HUES48 (cell line): ENCODE measurements at regions not wholly inside any gene's neighbourhood (a gene's known extent, or its start where the extent isn't known, plus 50 kb on each side); places are given as distances from the start of the nearest gene placed in this dataset.

Source experiments
- H3K27ac ChIP-seq: one replicate; pipeline ENCODE4 v1.7.0; 2013; ENCODE audit warnings: low read depth, low read length, inconsistent platforms
- H3K27me3 ChIP-seq: 2 replicates; pipeline ENCODE4 v1.6.1; 2013; ENCODE audit warnings: mild to moderate bottlenecking, low read length; ENCODE audit not compliant: control insufficient read depth, insufficient read depth
- H3K36me3 ChIP-seq: 2 replicates; pipeline ENCODE4 v1.6.1; 2013; ENCODE audit warnings: low read length; ENCODE audit not compliant: control insufficient read depth, insufficient read depth
- H3K4me1 ChIP-seq: 2 replicates; pipeline ENCODE4 v1.6.1; 2013; ENCODE audit warnings: mild to moderate bottlenecking, low read length; ENCODE audit not compliant: control insufficient read depth, insufficient read depth
- H3K4me3 ChIP-seq: 2 replicates; pipeline ENCODE4 v1.5.1; 2013; ENCODE audit warnings: mild to moderate bottlenecking, low read depth, low read length
- H3K9ac ChIP-seq: 2 replicates; pipeline ENCODE4 v1.6.1; 2013; ENCODE audit warnings: mild to moderate bottlenecking, low read depth, low read length, moderate library complexity
- H3K9me3 ChIP-seq: 2 replicates; pipeline ENCODE4 v1.6.1; 2013; ENCODE audit warnings: low read length; ENCODE audit not compliant: control insufficient read depth, insufficient read depth

GRCh38 chr2:173547499-173547898 lies 192.8 kb downstream of the CDCA7 start:
- Histone ChIP-seq H3K4me1 (no peaks in the 10 kb centered on the region), H3K36me3 (no peaks in the 10 kb centered on the region), H3K27ac (no peak overlapping the region), H3K9ac (no peak overlapping the region), H3K27me3 (no peaks in the 10 kb centered on the region), H3K4me3 (no peak overlapping the region), H3K9me3 (no peaks in the 10 kb centered on the region)

DNA sequence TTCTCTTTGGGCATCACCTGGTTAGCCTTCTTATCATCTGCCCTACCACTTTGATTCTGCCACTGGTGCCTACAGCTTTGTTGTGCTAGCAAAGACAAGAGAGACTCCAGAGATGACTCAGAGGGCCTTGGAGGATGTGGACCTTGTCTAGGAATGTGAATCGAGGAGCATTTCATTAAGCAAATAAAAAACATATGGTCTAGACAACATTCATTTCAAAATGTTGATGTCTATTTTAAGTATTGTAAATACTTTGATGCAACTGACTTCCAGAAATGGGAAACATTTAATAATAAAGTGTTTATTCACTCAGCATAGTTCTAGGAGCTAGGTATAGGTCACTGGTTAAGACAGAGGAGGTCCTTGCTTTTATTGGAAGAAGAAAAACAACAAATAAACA lies 195.5 kb downstream of the CDCA7 start:
- H3K4me1 ChIP-seq = no peaks in the 10 kb centered on the region
- no peak overlapping the region for H3K9ac ChIP-seq
- no peak overlapping the region for H3K27ac ChIP-seq
- H3K36me3 ChIP-seq = no peaks in the 10 kb centered on the region
- H3K9me3 ChIP-seq = no peaks in the 10 kb centered on the region
- H3K4me3 ChIP-seq = no peak overlapping the region
- no peaks in the 10 kb centered on the region for H3K27me3 ChIP-seq

DNA sequence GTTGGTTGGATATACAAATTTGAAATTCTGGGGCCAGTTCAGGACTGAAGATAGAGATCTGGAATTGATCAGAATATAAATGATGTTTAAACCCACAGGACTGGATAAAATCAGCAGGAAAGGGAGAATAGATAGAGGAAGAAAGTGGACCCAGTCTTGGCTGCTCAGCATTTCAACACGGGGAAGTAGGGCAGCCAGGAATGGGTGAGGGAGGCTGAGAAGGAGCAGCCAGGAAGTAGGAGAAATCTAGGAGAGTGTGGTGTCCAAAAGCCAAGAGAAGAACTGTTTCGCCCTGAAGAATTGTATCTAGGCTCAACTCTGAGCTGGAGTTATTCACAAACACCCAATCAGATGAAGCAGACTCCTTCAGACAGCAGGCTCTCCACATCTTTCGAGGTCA lies 197.9 kb downstream of the CDCA7 start:
- H3K27me3 ChIP-seq = no peaks in the 10 kb centered on the region
- H3K4me1 ChIP-seq = no peaks in the 10 kb centered on the region
- no peak overlapping the region for H3K27ac ChIP-seq
- H3K36me3 ChIP-seq = no peaks in the 10 kb centered on the region
- no peaks in the 10 kb centered on the region for H3K9me3 ChIP-seq
- no peak overlapping the region for H3K4me3 ChIP-seq
- H3K9ac ChIP-seq = no peak overlapping the region

DNA sequence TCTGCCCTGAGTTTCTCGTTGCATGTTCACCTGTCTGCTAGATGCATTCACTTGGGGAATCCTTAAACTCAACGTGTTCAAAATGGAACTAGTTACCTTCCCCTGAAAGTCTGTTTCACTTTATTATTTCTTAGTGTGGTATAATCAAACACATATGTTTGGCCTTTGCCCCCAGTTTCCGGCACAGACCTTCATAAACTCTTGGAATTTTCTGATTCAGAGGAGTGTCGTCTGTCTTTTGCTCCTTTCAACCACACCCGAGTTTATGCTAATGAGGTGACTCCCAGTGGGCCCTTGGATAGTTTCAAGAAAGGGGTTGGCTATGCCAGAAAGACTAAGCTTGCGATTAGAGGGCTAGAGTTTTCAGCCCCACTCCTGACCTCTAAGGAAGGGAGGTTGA lies 198.9 kb downstream of the CDCA7 start:
- no peaks in the 10 kb centered on the region for H3K27me3 ChIP-seq
- no peak overlapping the region for H3K27ac ChIP-seq
- no peaks in the 10 kb centered on the region for H3K4me1 ChIP-seq
- H3K36me3 ChIP-seq = no peaks in the 10 kb centered on the region
- H3K4me3 ChIP-seq = no peak overlapping the region
- H3K9me3 ChIP-seq = no peaks in the 10 kb centered on the region
- H3K9ac ChIP-seq = no peak overlapping the region

GRCh38 chr2:173555833-173556232 lies 201.2 kb downstream of the CDCA7 start:
- Histone ChIP-seq H3K4me3 (no peak overlapping the region), H3K27ac (no peak overlapping the region), H3K9ac (no peak overlapping the region), H3K9me3 (no peaks in the 10 kb centered on the region), H3K36me3 (no peaks in the 10 kb centered on the region), H3K27me3 (no peaks in the 10 kb centered on the region), H3K4me1 (no peaks in the 10 kb centered on the region)

- Histone ChIP-seq H3K27ac (no peak overlapping the region), H3K9me3 (no peaks in the 10 kb centered on the region), H3K4me3 (no peak overlapping the region), H3K4me1 (no peaks in the 10 kb centered on the region), H3K9ac (no peak overlapping the region), H3K36me3 (no peaks in the 10 kb centered on the region), H3K27me3 (no peaks in the 10 kb centered on the region)
These were observed 202.1 kb downstream of the CDCA7 start for GRCh38 chr2:173556816-173557215.

- Histone ChIP-seq H3K4me1 (no peaks in the 10 kb centered on the region), H3K36me3 (no peaks in the 10 kb centered on the region), H3K9ac (no peak overlapping the region), H3K27ac (no peak overlapping the region), H3K4me3 (no peak overlapping the region), H3K27me3 (no peaks in the 10 kb centered on the region), H3K9me3 (no peaks in the 10 kb centered on the region)
These were observed 202.8 kb downstream of the CDCA7 start for GRCh38 chr2:173557497-173557896.

DNA sequence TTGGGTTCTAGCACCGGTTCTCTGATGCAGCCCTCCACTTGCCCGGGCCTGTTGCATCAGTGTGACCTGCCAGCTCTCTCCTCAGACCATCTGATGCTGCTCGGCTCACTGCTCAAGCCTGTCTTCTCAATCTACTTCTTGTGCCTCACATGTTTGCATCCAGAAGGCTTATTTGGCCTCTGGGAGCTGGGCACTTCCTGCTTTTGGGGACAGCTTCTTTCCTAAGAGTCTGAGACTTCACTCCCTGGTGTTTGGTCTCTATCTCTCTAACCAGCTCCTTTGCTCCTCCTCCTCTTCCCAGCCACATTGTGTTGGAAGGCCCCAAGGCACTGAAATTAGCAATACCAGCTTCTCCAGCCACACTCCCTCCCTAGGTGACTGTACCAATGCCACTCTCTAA lies 212.8 kb downstream of the CDCA7 start:
- H3K4me3 ChIP-seq = no peak overlapping the region
- H3K27ac ChIP-seq = no peak overlapping the region
- no peak overlapping the region for H3K9ac ChIP-seq
- peaks cover 25% of the 10 kb centered on the region for H3K4me1 ChIP-seq
- no peaks in the 10 kb centered on the region for H3K27me3 ChIP-seq
- H3K9me3 ChIP-seq = no peaks in the 10 kb centered on the region
- H3K36me3 ChIP-seq = no peaks in the 10 kb centered on the region

- Histone ChIP-seq H3K9ac (no peak overlapping the region), H3K9me3 (no peaks in the 10 kb centered on the region), H3K4me1 (peaks cover 25% of the 10 kb centered on the region), H3K27me3 (no peaks in the 10 kb centered on the region), H3K27ac (no peak overlapping the region), H3K4me3 (no peak overlapping the region), H3K36me3 (no peaks in the 10 kb centered on the region)
These were observed 213.4 kb downstream of the CDCA7 start for GRCh38 chr2:173568054-173568453.

DNA sequence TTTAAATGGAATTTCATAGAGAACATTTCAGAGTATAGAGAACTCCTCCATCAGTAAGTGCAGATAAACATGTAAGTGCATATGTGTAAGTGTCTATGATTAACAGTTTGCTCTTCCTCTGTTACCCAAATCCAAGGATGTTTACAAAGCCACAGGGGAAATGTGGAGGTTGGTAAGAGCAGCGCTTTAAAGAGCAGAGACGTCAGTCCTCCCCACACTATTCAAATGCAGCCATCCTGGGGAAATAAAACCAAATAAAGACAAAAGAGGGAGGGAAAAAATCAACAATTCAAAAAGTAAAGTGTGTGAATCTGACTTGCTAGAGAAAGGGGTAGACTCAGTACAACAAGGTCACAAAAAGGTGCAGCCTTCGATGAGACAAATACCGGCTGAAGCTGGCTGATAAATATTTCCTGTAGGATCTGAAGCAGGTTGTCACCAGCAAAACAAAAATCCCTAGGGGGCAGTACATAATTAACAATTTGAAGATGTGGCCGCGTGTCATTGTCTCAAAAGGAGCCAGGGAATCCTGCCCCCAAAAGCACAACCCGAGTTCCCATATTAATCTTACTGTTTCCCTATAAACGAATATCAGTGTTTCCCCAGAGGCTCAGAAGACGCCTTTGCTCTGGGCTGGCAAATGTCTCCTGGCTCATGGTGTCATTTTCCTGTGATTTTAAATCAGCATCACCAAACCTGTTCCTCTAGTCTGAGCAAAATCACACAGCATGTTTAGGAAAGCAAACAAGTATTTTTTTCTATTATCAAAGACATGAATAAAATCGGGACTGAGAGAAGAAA lies 216.5 kb downstream of the CDCA7 start:
- no peaks in the 10 kb centered on the region for H3K36me3 ChIP-seq
- no peaks in the 10 kb centered on the region for H3K9me3 ChIP-seq
- H3K4me3 ChIP-seq = peak overlapping the region; percentile 38
- H3K27ac ChIP-seq = peak overlapping the region; percentile 19
- H3K27me3 ChIP-seq = no peaks in the 10 kb centered on the region
- peaks cover 25% of the 10 kb centered on the region for H3K4me1 ChIP-seq
- peak overlapping the region; percentile 39; the same call in 1 of the 2 replicates for H3K9ac ChIP-seq

DNA sequence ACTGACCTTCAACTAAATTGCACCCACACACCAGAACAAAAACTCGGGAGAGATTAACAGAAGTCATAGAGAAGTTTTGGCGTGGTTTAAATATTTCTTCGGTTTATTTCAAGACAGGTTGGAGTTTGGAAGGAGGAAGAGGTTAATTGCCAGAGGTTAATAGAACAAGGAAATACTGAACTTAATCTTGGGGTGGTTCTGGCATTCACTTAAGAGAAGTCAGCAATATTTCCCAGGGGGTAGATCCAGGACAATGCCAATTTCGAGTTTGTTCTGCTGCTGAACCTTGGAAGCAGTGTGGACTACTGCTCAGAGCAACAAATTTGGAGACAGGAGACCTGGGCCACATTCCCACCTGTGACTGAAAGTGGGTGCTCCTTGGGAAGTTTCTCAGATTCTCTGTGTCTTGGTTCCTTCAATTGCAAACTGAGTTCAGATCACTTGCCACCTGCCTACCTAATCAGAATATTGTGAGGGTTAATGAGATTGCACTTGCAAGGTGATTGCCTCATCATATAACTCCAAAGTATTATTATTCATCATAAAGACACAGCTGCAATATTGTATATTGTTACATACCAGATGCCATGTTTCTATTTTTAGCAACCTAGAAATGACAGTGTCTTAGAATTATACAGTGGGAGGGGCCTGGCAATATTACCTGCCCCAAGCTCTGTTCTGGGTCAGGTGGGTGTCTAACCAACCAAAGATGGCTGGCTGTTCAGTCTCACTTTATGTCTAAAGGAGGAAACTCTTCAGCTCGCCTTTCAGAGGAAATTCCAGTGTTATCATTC lies 217.4 kb downstream of the CDCA7 start:
- no peaks in the 10 kb centered on the region for H3K9me3 ChIP-seq
- H3K27me3 ChIP-seq = no peaks in the 10 kb centered on the region
- peak overlapping the region; percentile 19 for H3K27ac ChIP-seq
- H3K4me1 ChIP-seq = peaks cover 25% of the 10 kb centered on the region
- no peak overlapping the region for H3K4me3 ChIP-seq
- H3K9ac ChIP-seq = no peak overlapping the region
- H3K36me3 ChIP-seq = no peaks in the 10 kb centered on the region
